Stimulated activated naive CD4-positive, alpha-beta T cell (primary cell): ENCODE measurements at regions not wholly inside any gene's neighbourhood (a gene's known extent, or its start where the extent isn't known, plus 50 kb on each side); places are given as distances from the start of the nearest gene placed in this dataset.
"Not testable (repeated sequence)": the region's sequence is repeated elsewhere in the genome, so short reads cannot be mapped to it uniquely, and the experiment has no call there.

Source experiments
- DNase-seq, 6 experiments: peaks; one replicate each; lab custom pipeline; 2025; lab: John Stamatoyannopoulos, UW

DNA sequence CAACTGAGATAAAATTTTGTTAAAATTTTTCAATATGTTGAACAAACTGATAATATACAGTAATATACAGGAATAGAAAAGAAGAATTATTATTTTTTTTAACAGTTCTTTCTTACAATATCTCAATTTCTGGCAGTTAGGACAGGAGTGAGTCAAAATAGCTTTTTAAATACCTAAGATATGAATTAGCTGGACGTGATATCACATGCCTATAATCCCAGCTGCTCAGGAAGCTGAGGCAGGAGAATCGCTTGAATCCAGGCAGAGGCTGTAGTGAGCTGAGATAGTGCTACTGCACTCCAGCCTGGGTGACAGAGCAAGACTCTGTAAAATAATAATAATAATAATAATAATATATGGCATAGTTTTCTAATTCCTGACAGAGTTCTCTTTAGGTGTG lies 1039.3 kb downstream of the STPG2 start:
- no peak for DNase-seq

DNA sequence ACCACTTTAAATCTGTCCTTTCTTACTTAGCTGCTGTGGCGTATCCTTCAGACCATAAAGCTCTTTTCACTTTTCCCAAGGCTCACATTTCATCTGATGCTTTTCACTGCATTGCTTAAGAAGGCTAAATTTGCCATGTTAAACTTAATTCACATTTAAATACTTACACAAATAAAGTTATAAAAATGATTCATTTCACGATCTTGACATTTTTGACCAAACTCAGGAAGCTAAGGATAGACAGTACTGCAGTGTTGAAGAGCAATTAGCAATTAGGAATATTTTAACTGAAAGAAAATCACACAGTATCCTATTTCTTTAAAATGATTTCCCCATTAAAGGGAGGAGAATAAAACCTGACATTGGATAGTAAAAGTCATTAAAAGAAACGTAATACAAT lies 1038.6 kb downstream of the STPG2 start:
- no peak for DNase-seq

DNA sequence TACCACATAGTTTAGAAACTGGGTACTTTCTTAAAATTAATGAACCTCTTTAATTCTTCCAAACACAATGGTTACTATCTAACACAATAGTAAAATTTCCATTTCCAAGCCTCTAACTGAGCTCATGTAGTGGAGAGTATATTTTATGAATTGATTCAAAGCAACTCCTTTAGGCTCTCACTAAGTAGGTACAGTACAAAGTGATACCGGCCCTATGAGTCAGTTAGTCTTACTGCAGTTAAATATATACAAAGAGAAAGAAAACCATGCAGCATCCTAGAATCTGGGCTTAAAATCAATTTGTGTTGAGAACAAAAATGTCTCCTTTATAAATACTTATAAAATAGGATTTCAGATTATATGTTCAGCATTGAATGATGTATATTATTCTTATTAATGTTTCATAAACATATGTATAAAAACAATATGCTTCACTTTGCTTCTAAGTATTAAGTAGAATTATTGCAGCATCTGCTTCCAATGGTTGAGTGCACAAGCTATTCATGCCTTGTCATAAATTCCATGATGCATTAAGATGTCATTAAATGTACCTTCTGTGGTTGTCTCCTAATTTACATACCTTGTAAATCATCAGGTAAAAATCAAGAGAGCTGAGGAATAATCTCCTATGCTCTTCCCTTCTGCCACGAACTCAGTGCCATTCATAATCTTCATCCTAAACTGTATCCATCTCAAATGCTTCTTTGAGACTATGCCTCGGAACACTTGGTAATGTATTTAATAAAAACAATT lies 1037.8 kb downstream of the STPG2 start:
- no peak for DNase-seq

DNA sequence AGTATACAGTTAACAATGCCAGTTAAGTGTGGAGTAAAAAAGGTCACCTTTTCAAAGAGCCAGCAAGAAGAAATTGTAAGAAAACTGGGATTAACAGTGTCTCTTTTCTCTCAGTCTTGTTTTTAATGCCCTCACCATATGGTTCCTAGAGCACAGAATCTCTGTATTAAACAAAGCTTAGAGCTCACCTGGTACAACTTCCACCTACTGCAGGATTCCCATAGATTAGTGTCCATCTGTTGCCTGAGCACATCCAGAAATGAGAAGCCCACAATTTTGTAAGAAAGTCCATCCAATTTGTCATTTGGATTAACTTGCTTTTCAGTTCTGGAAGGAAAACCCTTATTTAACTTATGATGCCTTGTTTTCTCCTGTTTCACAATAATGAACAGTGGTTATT lies 1037.1 kb downstream of the STPG2 start:
- DNase-seq: no peak

DNA sequence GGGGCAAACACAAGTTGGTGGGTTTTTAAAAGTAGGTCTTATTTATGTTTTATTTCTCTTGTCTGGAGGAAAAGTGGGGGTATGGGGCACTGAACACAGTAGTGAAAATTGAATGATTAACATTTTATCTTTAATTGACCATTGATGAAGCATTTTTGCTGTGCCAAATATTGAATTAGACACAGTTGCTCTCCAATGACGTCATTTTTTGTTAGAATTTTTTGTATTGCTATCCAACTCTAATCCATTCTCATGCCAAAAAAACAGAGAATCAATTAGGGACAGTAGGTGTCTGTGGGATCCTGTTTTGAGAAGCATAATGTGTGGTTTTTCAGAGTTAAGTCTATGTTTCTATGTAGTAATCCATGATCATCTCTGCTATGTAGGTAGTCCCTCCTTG lies 1032.8 kb downstream of the STPG2 start:
- no peak for DNase-seq

DNA sequence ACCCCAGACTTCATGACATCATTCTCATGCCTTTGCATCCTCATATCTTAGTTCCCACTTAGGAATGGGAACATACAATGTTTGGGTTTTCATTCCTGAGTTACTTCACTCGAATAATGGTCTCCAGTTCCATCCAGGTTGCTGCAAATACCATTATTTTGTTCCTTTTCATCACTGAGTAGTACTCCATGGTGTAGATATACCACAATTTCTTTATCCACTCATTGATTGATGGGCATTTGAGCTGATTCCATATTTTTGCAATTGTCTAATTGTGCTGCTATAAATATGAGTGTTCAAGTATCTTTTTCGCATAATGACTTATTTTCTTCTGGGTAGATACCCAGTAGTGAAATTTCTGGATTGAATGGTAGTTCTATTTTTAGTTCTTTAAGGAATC lies 1026.8 kb downstream of the STPG2 start:
- no peak for DNase-seq

DNA sequence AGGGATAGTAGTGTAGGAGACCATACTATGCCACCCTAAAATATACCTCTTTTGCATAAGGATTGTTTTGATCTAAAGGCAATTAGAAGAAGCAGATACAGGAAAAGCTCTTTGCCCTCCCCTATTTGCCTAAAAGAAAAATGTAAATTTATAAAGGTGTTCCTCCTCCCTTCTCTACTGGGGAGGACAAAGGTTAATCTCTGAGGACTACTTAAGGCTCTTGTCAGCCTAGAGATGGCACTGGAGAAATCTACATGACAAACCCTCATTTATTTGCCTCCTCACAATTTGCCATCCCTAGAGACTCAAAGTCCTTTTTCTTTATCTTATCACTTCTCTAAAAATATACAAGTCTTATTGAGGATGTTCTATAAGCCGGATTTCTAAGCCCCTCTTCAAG lies 1021.8 kb downstream of the STPG2 start:
- DNase-seq: no peak

DNA sequence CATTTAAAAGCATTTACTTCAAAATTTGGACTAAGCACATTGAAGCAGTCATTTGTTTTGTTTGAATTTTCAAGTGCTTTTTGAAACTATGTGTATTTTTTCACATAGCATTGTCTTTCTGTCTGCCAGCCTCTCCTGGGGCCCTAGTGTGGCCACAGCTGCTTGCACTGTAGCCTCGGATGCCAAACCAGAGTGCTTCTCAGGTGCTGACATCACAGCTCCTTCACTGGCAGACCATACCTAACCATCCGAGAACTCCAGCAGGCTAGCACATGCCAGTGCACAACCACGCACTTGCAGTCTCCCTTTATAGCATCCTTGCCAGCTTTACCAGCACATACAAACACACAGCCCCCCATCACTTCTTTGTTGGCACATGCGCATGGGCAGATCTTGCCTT lies 1019.7 kb downstream of the STPG2 start:
- no peak for DNase-seq

DNA sequence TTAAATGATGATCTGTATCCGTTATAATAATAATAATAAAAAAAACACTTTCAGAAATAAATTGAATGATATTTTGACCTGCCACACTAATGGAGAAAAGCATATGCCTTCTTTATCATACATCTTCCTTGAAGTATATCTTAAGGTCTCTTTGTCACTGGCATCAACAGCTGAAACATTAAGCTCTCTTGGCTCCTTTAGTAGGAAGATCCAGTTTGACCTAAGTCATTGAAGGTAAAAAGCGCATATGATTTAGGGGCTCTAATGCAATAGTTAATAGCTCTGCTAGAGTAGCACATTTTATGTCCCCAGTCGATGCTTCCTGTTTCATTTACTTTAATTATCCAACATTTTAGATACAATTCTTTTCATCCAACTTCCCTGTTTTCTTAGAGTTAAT lies 1010.8 kb downstream of the STPG2 start:
- no peak for DNase-seq

DNA sequence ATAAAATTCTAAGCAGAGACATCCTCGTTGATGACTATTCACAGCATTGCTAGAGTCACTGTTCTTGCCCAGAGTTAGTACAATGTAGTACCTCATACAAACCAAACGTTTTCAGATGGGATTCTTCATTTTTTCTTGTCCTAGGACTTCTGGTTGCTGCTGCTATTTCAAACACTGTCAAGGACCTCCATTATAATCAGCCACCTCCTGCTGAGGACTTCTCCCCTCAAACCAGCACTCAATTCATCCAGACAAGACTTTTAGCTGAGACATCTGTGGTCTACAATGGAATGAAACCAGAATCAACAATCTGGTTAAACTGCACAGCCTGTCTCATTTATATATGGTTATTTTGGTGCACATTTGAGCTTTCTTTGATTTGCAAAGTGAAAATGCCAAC lies 1008.8 kb downstream of the STPG2 start:
- DNase-seq: no peak

DNA sequence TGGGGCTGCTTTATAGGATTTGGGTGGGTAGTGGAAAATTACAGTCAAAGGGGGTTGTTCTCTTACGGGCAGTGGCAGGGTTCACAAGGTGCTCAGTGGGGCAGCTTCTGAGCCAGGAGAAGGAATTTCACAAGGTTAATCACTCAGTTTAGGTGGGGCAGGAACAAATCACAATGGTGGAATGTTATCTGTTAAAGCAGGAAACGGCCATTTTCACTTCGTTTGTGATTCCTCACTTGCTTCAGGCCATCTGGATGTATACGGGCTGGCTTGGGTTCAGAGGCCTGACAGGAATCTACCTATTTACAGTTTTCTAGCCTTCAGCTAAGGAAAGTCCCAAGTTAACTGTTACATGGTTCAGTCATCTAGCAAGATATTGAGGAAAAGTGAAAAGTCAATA lies 1003.5 kb downstream of the STPG2 start:
- no peak for DNase-seq

DNA sequence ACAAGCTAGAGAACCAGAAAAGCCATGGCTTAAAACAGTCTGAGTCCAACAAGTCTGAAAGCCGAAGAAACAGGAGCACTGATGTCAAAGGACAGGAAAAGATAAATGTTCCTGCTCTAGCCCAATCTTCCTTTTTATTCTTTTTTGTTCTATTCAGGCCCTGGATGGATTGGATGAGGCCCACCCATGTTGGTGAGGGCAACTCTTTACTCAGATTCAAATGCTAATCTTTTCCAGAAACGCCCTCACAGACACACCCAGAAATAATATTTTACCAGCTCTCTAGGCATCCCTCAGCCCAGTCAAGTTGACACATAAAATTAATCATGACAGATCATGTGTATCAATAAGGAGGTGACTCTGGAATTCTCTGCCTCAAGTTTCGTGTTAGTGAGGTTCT lies 1002.7 kb downstream of the STPG2 start:
- no peak for DNase-seq

DNA sequence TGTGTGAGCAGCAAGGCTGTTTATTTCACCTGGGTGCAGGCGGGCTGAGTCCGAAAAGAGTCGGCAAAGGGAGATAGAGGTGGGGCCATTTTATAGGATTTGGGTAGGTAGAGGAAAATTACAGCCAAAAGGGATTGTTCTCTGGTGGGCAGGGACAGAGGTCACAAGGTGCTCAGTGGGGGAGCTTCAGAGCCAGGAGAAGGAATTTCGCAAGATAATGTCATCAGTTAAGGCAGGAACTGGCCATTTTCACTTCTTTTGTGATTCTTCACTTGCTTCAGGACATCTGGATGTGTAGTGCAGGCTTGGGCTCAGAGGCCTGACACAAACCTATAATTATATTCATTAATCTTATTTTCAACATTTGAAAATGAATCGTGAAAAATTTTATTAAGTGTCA lies 1001.9 kb downstream of the STPG2 start:
- DNase-seq: not testable (repeated sequence)

DNA sequence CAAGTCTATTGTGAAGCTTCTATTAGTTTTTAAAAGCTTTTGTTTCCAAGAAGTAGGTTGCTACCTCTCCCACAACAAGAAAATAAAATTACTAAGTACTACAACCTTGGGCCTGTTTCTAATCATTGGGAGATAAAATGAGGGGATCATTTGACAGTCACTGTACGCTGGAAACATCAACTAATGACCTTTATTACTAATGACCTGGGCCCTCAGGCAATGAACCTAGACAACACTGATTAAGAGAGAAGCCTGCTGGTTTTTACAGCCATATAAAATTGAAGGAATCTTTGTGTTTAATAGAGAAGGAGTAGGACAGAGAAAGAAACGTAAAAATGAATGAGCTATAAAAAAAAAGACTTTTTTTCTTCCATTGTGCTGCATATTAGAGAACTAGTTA lies 1000.9 kb downstream of the STPG2 start:
- DNase-seq: no peak

DNA sequence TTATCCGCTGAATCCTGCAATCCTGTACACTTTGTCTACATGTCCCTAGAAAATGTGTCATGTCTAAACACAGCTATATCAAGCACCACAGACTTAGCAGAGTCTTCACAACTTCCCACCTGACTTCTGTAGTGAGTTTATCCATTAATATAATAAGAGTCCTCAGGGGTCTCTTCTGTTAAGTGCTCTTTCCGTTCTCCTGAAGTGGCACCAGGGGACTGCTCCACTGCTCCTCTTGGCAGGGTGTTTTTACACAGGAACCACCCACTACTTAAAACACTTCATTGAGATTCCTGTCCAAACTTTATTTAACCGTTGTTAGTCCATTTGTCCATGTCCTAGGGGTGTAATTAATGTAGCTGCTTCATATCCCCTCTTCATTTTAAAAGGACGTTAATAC lies 1000.4 kb downstream of the STPG2 start:
- DNase-seq: no peak

DNA sequence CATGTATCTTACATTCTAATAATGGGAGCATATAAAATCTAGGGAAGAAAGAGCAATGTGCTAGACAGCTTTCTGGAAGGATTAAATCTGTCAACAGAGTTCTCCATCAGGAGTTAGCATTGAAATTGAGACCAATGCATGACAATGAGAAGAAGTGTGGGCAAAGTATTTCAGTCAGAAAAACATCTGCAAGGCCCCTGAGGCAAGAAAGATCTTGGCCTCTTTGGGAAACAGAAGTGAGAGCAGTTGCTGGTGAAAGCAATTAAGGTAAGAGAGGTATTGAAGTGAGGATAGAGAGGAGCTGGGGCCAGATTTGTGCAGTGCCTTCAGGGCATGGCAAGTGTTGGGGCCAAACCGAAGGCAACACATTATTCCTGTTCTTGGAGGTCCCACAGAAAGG lies 999.1 kb downstream of the STPG2 start:
- DNase-seq: no peak

DNA sequence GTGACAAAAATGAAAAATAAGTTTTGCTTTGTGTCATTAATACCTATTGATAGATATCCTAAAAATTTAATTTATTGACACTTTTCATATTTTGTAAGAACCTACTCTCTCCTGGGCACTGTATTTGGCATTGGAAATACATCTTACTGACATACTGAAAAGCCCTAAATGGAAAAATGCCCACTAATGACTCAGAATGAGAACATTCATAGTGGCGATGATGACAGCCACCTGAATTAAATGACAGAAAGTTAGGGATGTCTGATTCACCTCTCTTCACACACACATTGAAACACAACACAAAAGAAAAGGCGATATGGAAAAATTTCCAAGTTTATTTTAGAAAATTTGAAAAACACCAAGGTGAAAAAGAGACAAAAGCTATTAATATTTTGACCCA lies 992.3 kb downstream of the STPG2 start:
- DNase-seq: no peak

DNA sequence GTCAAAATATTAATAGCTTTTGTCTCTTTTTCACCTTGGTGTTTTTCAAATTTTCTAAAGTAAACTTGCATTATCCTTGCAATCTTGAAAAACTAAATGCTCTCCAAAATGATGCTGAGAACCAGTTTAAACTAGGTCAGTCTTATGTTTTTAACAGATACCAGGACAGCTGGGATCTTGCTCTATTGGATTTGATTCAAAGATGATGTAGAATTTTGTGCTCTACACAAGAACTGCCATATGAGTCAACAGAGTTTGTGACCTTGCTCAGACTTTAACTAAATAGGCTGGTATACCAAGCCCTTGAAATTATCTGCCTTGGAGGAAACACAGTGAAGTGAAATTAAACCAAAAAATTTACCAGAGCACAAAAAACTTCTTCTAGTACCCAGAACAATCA lies 991.1 kb downstream of the STPG2 start:
- DNase-seq: no peak

DNA sequence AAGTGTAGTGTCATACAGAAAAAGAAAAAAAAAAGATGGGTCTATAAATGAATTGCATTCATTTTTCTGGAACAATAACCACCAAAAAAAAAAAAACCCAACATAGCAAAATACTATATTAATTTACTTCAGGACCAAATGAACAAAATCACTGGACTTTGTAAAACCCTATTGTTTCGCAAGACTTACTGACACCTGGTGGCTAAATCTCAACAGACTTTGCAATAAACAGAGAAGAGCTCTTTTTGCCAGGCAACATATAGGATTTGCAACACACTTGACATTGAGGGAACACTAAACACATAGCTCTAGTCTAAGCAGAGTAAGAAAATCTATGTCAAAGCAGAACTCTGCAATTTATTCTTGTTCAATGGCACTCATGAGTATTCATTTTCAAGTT lies 990.2 kb downstream of the STPG2 start:
- no peak for DNase-seq

DNA sequence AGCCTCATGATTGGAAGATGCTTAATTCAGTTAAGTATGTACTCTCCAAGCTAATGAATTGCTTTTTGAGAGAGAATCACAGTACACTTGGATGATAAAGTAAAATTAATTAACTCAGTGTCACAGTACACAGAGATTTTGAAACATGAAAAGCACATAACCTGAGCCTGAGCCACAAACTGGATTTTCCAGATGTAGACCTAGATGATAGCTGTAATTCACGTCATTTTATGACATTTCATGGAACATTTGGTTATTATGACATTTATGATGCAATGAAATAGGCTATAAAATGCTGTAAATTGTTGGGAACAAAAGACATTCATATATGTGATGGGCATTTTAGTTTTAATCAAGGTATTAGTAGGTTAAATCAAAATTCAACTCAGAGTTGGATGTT lies 983.7 kb downstream of the STPG2 start:
- no peak for DNase-seq

DNA sequence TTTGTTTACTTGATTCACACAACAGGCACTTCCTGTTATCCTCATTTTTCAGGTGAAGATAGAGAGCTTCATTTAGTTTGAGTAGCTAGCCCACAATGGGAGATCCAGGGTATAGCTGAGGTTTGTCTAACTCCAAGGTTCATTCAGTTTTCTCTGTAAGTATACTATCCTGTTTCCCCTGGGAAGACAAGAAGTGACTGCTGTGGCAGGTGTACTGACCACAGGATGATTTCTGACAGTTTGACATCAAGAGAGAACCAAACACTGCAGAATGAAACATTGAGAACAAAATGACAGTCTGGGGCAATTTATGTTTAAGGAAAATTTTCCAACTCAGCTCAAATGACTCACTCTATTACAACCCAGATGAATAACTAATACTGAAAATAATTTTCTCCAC lies 958.0 kb downstream of the STPG2 start:
- no peak for DNase-seq

DNA sequence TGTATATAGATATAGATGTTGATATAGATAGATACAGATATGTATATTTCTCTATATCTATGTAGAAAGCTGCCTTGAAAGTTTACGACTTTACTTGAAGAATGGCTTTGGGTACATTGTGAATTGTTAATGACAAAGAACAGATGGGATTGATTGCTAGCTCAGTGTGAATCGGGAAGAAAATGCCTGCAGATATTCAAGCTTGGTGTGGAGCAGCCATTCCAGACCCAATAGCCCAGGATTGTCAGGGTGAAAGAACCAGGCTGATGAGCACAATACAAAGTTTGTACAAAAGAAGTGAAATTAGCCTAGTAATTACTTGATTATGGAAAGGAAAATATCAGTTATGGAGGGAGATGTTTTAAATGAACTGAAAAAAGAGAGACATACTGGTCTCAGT lies 946.2 kb downstream of the STPG2 start:
- DNase-seq: no peak

DNA sequence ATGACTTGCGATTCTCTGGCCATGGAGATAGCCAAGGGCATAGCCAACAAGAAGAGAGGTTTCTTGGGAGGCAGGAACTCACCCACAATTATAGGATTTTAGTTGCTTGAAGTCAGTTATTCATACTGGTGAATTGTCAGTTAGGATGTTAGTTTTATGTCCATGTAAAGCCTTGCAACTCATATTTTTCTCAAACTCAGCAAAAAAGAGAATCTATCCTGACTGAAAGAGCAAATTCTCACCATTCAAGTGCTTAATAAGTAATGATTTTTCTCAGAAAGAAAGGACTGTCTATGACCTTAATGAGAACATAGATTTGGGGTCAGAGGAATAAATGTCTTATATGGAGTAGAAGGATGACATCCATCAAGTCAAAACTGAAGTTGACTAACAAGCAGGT lies 934.5 kb downstream of the STPG2 start:
- DNase-seq: no peak

DNA sequence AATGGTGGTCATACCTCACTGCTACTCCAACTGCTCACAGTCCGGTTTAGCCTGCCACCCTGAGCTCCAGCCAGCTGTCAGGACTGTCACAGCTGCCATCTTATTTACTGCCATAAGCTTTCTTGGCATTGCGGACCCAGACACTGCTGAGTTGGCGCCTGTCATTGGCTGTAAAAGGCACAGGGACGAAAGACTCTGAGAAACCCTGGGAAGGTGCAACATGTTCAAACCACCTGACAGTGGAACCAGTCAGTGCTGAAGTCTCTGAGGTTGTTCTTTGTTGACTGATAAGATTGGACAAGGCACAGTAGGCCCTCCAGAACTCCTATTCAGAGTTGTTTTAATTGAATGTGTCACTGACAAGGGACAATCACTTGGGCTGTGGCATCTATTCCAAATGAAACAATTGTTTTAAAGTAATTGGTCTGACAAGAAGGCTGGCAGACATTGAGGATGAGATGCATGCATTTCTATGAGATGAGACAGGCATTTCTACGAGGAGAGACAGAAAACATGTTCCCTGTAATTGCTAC lies 927.8 kb downstream of the STPG2 start:
- no peak for DNase-seq
